Left lobe of liver (tissue), 2 donors: ENCODE measurements at regions not wholly inside any gene's neighbourhood (a gene's known extent, or its start where the extent isn't known, plus 50 kb on each side); places are given as distances from the start of the nearest gene placed in this dataset.
"Not testable (repeated sequence)": the region's sequence is repeated elsewhere in the genome, so short reads cannot be mapped to it uniquely, and the experiment has no call there.

ENCODE experiments used
- ATAC-seq: fragments of 200-7000 bp; cut with Tn5 transposase; one replicate; pipeline ENCODE4 v1.9.1; 2020; ENCODE audit warnings: mild to moderate bottlenecking, moderate library complexity
- DNase-seq: peaks from one replicate; pipeline ENCODE4 v3.0.0-alpha.2; 2020; ENCODE audit warnings: low spot score
- donor health status: DM: no; HTN: no; CAD: no; lungs with moderate emphysema.
- donor health status: DM: no; HTN: yes; CAD: no.

DNA sequence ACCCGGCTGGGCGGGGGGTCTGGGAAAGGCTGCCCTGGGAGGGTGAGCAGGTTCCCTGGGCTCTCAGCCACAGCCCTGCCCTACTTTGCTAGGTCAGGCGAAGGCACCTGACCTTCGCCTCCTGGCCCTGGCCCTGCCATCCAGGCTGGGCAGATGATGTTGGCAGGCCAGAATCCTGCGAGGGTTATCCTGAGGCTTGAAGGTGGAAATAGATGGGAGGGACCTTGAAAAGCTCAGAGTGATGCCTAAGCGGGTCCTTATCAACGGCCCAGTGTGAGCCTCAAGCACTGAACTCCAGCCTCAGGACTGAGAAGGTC lies 191.3 kb downstream of the LAT start:
- DNase-seq (peak; percentile 91), ATAC-seq (peak; percentile 63)

DNA sequence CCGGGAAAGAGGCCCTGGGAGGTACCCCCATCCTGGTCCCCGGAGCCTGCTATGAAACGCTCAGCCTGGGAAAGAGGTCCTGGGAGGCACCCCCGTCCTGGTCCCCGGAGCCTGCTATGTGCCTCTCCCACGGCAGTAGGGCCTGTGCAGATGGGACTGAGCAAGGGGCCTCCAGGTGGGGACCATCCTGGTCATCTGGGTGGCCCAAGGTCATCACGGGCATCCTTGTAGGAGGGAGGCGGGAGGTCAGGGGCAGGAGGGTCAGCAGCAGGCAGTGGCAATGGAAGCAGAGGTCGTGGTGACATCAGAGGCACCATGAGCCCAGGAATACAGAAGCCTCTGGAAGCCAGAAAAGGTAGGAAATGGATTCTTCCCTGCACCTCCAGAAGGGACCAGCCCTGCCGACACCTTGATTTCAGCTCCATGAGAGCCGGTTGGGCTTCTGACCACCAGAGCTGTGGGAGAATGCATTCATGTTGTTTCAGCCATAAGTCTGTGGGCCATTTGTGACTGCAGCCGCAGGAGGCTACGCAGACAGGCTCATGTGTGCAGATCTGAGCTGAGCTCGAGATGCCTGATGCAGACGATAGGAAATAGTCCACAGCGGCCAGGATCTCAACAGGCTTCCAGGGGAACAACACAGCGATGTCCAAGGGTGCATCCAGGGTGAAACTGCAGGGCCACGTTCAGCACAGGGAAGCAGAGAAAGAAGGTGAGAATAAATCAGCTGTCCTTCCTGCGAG lies 190.7 kb downstream of the LAT start:
- DNase-seq: not testable (repeated sequence)
- peak; percentile 3 for ATAC-seq

DNA sequence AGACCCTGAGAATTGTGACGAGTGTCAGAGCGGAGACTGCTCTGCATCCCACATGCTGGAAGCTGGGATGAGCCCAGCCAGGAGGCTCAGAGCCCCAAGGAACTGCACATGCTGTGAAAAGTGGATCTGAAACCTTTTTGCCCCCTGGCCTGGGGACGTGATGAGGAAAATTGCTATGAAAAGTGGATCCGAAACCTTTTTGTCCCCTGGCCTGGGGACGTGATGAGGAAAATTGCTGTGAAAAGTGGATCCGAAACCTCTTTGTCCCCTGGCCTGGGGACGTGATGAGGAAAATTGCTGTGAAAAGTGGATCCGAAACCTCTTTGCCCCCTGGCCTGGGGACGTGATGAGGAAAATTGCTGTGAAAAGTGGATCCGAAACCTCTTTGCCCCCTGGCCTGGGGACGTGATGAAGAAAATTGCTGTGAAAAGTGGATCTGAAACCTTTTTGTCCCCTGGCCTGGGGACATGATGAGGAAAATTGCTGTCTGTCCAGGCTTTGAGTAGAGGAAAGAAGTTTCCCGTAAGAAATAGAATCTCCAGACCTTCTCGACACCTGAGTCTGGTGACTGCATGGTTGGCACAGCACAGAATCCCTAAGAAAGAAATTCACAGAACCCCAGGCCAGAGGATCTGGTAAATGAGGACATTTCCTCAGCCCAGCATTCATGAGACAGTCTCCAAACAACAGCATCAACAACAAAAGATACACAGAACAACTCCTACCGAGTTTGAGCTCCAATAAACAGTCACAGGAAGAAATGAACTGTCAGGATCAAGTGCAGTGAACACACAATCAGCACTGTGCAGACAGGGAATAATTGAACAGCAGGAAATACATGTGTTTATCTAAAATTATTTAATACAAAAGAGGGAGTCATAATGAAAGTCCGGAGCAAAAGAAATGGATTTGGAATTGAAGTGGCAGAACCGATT lies 188.8 kb downstream of the LAT start:
- not testable (repeated sequence) for DNase-seq, ATAC-seq

DNA sequence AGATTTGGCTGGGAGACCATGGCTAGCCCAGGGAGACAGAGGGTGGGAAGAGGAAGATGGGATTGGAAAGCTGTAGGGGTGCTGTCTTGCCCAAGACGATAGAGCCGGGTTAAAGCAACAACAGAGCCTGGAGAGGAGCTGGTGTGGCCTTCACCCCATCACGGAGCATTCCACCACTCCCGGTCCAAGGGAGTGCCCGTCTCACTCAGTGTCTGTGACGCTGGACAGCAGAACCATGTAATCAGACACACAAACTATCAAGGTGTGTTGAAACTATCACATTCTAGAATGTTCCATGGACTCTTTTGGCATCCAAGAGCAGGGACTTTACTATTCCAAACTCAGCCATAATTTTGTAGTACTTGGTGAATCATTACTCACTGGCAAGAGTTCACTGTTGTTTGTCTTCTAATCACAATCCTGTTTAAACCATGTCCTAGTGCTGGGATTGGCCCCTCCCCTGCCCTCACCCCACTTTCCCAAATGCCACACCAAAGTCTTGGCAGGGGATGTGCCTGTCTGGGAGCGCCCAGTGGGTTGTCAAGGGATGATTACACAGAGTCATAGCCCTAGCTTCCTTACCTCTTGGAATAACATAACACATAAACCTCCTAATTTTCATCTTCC lies 187.4 kb downstream of the LAT start:
- peak; percentile 67 for ATAC-seq
- peak; percentile 95 for DNase-seq

DNA sequence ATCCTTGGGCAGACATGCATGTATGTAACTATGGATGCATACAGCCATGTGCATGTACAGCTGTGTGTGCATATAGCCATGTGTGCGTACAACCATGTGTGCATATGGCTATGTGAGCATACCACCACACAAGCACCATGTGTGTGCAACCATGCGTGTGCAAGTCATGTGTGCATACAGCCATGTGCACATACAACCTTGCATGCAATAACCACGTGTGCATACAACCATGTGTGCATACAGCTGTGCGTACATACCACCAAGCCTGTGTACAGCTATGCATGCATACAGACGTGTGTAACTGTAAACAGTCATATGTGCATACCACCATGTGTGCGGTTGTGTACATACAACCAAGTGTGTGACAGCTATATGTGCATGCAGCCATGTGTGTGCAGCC lies 186.4 kb downstream of the LAT start:
- ATAC-seq, DNase-seq: not testable (repeated sequence)

DNA sequence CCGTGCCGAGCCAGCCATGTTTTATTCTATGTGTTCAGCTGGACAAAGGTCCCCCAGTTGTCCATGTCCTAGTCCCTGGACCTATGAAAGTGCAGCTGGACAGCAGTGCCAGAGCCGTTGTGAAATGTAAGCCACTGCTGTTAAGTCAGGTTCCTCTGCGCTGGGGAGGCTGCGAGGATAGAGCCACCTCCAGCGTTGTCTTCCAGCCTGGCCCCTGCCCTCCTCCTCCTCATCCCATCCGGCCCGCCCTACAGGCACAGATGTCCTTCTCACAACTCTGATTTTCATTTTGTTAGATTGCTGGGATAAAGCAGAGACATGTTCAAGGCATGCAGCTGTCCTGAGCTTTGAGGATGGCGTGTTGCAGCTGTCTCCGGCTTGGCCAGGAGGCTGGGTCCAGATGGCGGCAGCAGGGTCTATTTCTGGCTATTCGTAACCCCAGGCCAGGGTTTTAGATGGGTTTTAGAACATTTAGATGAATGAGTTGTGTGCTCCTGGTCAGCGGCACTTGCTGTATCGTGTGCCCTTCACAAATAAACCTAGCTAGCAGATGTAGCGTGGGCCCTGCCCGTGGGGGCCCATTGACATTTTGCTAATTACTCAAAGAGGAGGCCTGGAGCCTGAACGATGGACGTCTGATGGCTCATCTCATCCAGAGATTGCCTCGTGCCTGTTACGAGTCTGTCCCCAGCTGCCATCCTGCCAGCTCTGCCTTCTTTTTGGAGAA lies 185.7 kb downstream of the LAT start:
- ATAC-seq (peak; percentile 73), DNase-seq (peak; percentile 81)

DNA sequence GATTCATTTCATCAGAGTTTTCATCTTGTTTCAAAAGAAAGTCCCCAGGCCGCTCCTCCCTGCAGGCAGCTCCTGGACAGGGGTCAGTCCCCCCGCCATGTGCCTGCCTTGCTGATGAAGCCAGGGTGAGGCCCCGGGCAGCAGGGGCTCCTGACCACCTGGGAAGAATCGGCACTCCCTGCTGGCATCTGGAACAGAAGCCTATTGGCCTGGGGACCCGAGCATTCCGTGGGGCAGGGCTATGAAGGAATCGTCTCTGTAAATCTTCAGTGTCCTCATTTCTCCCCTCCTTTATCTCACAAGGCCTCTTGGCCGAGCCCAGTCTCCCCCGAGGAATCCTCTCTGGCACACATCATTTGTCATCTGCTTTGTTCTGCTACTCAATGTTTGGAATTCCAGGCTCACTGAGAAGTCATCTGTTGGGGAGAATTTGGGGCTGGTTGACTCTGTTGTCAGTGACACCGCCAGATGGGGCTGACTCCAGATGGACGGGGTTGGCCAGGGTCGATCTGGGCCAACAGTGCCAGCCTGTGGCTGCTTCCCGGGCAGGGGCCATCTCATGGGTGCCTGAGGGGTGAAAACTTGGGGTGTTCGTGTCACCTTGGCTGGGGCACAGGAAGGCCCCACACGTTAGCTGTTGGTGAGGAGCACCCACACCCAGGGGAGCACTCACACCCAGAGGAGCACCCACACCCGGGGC lies 184.6 kb downstream of the LAT start:
- peak; percentile 5 for ATAC-seq

DNA sequence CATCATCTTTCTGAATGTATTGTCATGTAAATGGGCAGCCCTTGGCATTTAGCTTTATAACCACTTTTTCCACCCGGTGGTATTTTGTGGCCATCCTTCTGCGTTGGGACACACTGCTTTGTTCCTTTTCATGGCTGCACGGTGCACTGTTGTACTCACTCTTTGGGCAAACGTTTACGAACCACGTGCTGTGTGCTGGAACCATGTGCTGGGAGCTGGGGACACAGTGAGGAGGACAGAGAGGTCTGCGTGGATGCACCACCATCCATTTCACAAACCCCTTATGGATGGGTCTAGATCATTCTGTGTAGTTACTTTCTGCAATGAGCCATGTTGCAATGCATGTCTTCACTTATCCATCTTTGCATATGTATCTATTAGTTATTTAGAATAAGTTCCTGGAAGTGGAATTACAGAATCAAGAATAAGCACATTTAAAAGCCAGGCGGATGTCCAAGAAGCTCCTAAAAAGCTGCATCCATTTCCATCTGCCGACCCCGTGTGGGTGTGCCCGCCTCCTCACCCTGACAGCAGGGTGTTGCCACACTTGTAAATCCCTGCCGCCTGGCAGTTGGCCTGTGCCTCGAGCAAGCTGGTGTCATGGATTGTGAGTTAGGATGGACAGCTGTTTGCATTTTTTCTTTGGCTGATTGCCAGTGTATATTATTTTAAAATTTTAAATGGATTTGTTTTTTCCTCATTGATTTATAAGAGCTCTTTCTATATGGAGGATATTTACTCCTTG lies 183.8 kb downstream of the LAT start:
- not testable (repeated sequence) for DNase-seq, ATAC-seq

More for the DNA sequence above, 184.6 kb downstream of the LAT start:
- DNase-seq: not testable (repeated sequence)

DNA sequence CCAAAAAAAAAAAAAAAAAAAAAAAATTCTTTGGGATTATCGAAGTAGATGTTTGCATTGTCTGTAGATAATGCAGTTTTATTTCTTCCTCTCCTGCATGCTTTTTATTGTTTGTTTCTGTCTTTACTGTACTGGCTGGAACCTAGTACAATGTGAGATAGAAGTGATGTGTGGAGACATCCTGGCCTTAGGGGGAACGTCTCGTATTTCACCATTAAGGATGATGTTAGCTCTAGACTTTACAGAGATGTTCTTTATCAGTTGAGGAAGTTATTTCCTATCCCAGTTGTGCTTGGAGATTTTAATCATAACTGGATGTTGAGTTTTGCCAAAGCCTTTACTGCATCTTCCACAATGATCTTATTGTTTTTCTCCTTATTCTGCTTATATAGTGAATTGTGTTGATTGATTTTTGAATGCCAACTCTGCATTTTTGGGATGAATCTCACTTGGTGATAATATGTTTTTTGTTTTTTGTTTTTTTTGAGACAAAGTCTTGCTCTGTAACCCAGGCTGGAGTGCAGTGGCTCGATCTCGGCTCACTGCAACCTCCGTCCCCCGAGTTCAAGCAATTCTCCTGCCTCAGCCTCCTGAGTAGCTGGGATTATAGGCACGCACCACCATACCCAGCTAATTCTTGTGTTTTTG lies 179.7 kb downstream of the LAT start:
- not testable (repeated sequence) for DNase-seq, ATAC-seq

DNA sequence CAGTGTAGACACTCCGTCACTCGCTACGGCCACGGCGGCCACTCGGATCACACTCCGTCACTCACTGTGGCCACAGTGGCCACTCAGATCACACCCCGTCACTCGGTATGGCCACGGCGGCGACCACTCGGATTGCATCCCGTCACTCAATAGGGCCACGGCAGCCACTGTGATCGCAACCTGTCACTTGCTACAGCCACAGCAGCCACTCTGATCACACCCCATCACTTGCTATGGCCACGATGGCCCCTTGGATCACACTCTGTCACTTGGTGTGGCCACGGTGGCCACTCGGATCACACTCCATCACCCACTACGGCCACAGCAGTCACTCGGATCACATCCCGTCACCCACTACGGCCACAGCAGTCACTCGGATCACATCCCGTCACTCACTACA lies 175.3 kb downstream of the LAT start:
- ATAC-seq: not testable (repeated sequence)

DNA sequence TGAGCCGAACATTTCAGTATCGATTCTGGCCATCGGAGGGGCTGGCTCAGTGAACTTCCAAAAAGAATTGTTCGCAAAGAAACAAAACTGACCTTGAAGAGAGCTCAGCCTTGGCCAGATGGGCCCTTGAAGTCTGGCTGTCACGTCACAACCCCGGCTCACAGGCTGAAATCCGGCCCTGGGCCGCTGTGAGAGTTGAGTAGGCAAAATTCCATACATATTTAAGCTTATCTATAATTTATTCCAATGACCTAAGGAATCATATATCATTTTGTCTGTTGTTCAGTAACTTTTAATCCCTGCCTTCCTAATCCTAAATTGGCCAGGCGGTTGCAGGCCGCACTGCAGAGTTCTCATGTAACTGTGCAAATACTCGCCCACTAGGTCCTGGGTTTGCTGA lies 174.8 kb downstream of the LAT start:
- not testable (repeated sequence) for ATAC-seq, DNase-seq

More for the DNA sequence above, 175.3 kb downstream of the LAT start:
- DNase-seq: not testable (repeated sequence)

DNA sequence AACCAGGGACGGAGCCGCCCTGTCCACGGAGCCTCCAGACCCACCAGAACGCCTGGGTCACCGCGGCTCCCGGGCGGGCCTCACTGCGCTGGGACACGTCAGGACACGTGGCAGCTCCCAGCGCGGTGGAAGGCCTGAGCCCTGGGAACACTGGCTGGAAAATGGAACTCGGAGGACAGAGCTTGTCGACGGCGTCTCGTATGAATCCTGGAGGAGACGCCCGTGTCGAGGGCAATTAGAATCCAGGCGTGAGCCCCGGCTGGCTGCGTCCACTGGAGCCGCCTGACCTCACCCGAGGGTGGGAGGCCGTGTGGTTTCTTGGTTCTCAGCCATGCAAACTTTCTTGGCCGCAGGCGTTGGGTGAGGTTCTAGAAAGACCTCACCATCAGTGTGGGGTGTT lies 173.9 kb downstream of the LAT start:
- no peak for ATAC-seq
- no peak for DNase-seq

DNA sequence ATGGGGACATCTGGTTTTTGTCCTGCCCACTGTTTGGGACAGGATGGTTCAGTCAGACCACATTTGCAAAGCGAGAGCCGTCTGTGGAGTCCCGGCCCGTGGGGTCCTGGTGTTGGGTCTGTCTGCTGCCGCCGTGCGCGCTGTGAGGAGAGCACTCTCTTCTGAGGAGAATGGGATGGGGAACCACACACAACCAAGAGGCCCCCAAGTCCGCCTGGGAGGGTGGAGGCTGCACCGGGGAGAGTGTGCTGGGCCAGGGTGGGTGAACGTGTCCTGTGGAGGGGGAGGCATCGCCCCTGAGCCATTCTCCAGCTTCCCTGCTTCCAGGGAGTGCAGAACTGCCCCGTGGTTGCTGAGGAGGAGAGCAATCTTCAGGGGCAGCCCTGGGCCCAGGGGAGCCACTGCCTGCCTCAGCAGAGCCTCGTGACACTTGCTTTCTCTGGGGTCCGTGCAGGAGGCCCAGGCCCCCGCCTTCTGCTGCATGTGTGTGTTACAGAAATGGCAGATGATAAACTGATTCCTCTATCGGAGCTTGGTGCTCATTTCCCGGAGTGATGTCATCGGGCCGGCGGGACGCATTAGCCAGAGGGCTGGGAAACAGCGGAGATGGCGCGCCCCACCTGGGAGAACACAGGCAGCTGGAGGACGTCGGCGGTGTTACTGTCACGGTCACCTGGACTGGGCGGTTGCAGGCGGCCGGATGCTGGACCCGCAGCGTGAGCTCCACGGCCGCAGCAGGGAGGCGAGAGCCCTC lies 173.4 kb downstream of the LAT start:
- ATAC-seq, DNase-seq: not testable (repeated sequence)

DNA sequence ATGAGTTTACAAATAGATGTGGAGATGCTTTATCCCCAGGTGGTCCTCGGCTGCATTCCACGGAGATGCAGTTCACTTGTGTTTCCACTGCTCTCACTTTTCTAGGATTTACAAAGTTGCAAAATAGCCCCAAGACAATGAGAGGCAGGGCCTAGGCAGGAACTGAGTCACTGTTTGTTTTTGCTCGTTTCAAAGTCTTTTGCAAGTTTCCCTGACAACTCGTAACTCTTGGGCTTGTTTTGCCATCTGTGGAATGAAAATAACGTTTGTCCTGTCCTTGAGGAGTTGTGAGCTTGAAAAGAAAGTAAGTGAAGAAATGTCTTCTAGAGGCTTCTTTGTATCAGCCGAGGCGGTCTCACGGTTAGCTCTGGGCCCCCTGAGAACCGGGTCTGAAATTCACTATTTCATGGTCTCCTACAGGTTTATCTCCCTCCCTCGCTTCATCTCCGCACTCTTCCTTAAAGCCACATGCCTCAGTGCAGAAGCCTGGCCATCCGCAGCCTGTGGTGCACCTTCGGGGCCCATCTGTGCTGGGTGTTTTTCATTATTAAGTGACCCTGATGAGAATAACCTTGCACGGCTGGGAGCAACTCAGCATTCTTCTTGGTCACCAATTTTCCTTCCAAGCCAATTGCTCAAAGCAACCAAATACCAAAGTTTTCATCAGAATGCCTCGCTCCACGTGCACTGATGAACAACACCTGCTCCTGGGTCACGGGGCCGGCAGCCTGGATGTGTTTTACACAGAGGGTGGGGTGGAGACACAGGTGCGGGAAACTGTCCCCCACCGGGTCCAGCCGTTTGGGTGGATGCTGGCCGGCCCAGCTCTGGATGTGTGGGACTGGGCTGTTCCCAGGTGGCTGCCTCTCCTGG lies 172.4 kb downstream of the LAT start:
- DNase-seq: not testable (repeated sequence)
- ATAC-seq: peak; percentile 58

DNA sequence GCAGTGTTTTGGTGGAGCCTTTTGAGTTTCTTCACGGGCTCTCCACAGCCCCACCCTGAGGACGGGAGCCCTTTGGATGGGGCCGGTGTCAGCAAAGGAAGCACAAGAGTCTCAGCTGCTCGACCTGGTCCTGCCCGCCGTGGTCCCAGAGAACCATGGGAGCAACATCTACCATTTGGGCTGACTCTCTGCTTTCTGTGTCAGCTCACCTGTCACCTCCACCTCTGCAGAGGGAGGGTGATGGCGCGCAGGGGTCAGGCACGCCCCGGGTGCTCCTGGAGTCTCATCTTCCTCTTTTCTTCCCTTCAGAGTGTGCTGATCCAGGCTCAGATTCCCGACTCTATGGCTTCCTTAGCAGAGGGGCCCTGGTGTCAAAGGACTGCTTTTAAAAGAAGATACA lies 171.7 kb downstream of the LAT start:
- no peak for DNase-seq
- no peak for ATAC-seq

DNA sequence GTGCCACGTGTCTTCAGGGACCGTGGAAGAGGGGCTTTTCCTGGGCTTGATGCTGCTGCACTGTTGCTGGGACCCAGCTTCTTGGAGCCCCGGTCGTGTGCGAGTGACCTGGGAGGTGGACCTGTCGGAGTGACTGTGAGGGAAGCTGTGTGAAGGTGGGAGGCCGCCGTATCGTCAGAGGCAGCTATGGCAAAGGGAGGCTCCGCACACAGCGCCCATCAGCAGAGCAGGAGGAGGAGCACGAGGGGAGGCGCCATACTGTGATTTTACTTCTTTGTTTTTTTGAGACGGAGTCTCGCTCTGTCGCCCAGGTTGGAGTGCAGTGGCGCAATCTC lies 171.0 kb downstream of the LAT start:
- DNase-seq, ATAC-seq: not testable (repeated sequence)
